MCF 10A (cell line): ENCODE measurements at regions not wholly inside any gene's neighbourhood (a gene's known extent, or its start where the extent isn't known, plus 50 kb on each side); places are given as distances from the start of the nearest gene placed in this dataset.

ENCODE experiments used
- BruUV-seq: library from RNA; stranded (reverse); fragments of 400-500 nt; replicated peaks from 2 replicates; lab custom pipeline; 2021; lab: Mats Ljungman, UMichigan
- CTCF ChIA-PET: fragments of 300-600 bp; sonication (Branson Sonifier 250); formaldehyde crosslinking; extraction: SDS; loops from one replicate; lab custom pipeline; 2021; ENCODE audit warnings: antibody characterized with exemption, inconsistent platforms; lab: Yijun Ruan, JAX
- POLR2A ChIA-PET: fragments of 300-600, 350-650 bp; sonication (Branson Sonifier 250); formaldehyde crosslinking; extraction: SDS; loops from one replicate; lab custom pipeline; 2020; ENCODE audit warnings: antibody characterized with exemption, inconsistent platforms; lab: Yijun Ruan, JAX
- DNase-seq: peaks from one replicate; pipeline ENCODE4 v3.0.0-alpha.2; 2018; ENCODE audit not compliant: unreplicated experiment
- H3K27ac Mint-ChIP-seq: one replicate; pipeline ENCODE4 v1.8.0; 2022; ENCODE audit warnings: mild to moderate bottlenecking, low read depth, mixed read lengths; ENCODE audit not compliant: unreplicated experiment
- H3K27me3 Mint-ChIP-seq: one replicate; pipeline ENCODE4 v1.8.0; 2022; ENCODE audit warnings: mixed read lengths; ENCODE audit not compliant: insufficient read depth, unreplicated experiment
- H3K36me3 Mint-ChIP-seq: one replicate; pipeline ENCODE4 v1.8.0; 2022; ENCODE audit warnings: mild to moderate bottlenecking, moderate library complexity, mixed read lengths; ENCODE audit not compliant: insufficient read depth, unreplicated experiment
- H3K4me1 Mint-ChIP-seq: one replicate; pipeline ENCODE4 v1.8.0; 2022; ENCODE audit warnings: mixed read lengths; ENCODE audit not compliant: insufficient read depth, unreplicated experiment
- H3K4me3 Mint-ChIP-seq: one replicate; pipeline ENCODE4 v1.8.0; 2022; ENCODE audit warnings: mild to moderate bottlenecking, moderate library complexity, mixed read lengths; ENCODE audit not compliant: unreplicated experiment
- H3K9me3 Mint-ChIP-seq: one replicate; pipeline ENCODE4 v1.8.0; 2022; ENCODE audit warnings: mixed read lengths; ENCODE audit not compliant: unreplicated experiment
- CTCF ChIP-seq: fragments of 200-600 bp; IDR thresholded peaks from one replicate; pipeline ENCODE4 v1.8.0; 2022; ENCODE audit warnings: antibody characterized with exemption, mild to moderate bottlenecking; ENCODE audit not compliant: unreplicated experiment
- intact Hi-C: fragments of 100-400 bp; cut with micrococcal nuclease; formaldehyde crosslinking; loops from 2 replicates; pipeline ENCODE4 v1.14.1; 2022

GRCh38 chrX:95791876-95792275, 892.8 kb upstream of the DIAPH2 start:
- no TSS peak for BruUV-seq
- intact Hi-C loops: no loop called here
- Mint-ChIP-seq H3K27me3 (peaks cover 15% of the 10 kb centered on the region), H3K4me3 (no peak overlapping the region), H3K4me1 (no peaks in the 10 kb centered on the region), H3K9me3 (no peaks in the 10 kb centered on the region), H3K36me3 (no peaks in the 10 kb centered on the region), H3K27ac (no peak overlapping the region)
- CTCF ChIA-PET: no interaction called here
- POLR2A ChIA-PET: interaction anchor here (0.6 to 0.9 kb wide), 2 partner anchors 74 to 113 kb away, joined by 3 read pairs; no protein-coding TSS in a partner anchor
- TF ChIP-seq CTCF: no peak
- no peak for DNase-seq

GRCh38 chrX:95797344-95797743, 887.3 kb upstream of the DIAPH2 start:
- no peaks in the 10 kb centered on the region for H3K4me1 Mint-ChIP-seq
- H3K27me3 Mint-ChIP-seq: peaks cover 19% of the 10 kb centered on the region
- ChIA-PET CTCF (interaction anchor here (0.5 kb wide), 1 partner anchor 500 kb away, joined by 3 read pairs; no protein-coding TSS in a partner anchor), POLR2A (no interaction called here)
- H3K36me3 Mint-ChIP-seq: no peaks in the 10 kb centered on the region
- H3K4me3 Mint-ChIP-seq: no peak overlapping the region
- H3K9me3 Mint-ChIP-seq: no peaks in the 10 kb centered on the region
- H3K27ac Mint-ChIP-seq: no peak overlapping the region
- no peak for TF ChIP-seq CTCF
- BruUV-seq: no TSS peak
- intact Hi-C loops: no loop called here
- no peak for DNase-seq

GRCh38 chrX:95823796-95824195, 860.8 kb upstream of the DIAPH2 start:
- TF ChIP-seq CTCF: no peak
- CTCF ChIA-PET: no interaction called here
- Mint-ChIP-seq H3K27me3 (peaks cover 15% of the 10 kb centered on the region), H3K27ac (no peak overlapping the region), H3K36me3 (no peaks in the 10 kb centered on the region), H3K9me3 (no peaks in the 10 kb centered on the region), H3K4me3 (no peak overlapping the region), H3K4me1 (no peaks in the 10 kb centered on the region)
- intact Hi-C loops: no loop called here
- POLR2A ChIA-PET: no interaction called here
- no peak for DNase-seq
- no TSS peak for BruUV-seq

GRCh38 chrX:95835223-95835622, 849.4 kb upstream of the DIAPH2 start:
- BruUV-seq: no TSS peak
- no peak for DNase-seq
- no peaks in the 10 kb centered on the region for H3K36me3 Mint-ChIP-seq
- ChIA-PET CTCF (no interaction called here), POLR2A (no interaction called here)
- H3K27ac Mint-ChIP-seq: no peak overlapping the region
- H3K9me3 Mint-ChIP-seq: no peaks in the 10 kb centered on the region
- intact Hi-C loops: no loop called here
- H3K27me3 Mint-ChIP-seq: no peaks in the 10 kb centered on the region
- H3K4me3 Mint-ChIP-seq: no peak overlapping the region
- TF ChIP-seq CTCF: no peak
- H3K4me1 Mint-ChIP-seq: no peaks in the 10 kb centered on the region
